Suppressor macrophage treated with lipopolysaccharide for 1 hour (primary cell): ENCODE measurements at regions not wholly inside any gene's neighbourhood (a gene's known extent, or its start where the extent isn't known, plus 50 kb on each side); places are given as distances from the start of the nearest gene placed in this dataset.
"Not testable (repeated sequence)": the region's sequence is repeated elsewhere in the genome, so short reads cannot be mapped to it uniquely, and the experiment has no call there.

ENCODE experiments used
- DNase-seq, 3 donors: peaks; one replicate each; pipeline ENCODE4 v3.0.0-alpha.2; 2020 to 2022

- no peak for DNase-seq
Observed at GRCh38 chr2:226116346-226116745, 683.3 kb downstream of the IRS1 start.

GRCh38 chr2:226115832-226116200, 683.8 kb downstream of the IRS1 start:
- no peak for DNase-seq

GRCh38 chr2:226115102-226115831, 684.4 kb downstream of the IRS1 start:
- DNase-seq: peak; percentile 55 to 82 (median 80)

GRCh38 chr2:226114436-226114835, 685.2 kb downstream of the IRS1 start:
- DNase-seq: peak in 1 of 3 donors; percentile 25

GRCh38 chr2:226098861-226099745, 699.6 kb downstream of the NYAP2 start:
- no peak for DNase-seq

GRCh38 chr2:226095058-226095457, 695.5 kb downstream of the NYAP2 start:
- DNase-seq: no peak

GRCh38 chr2:226093364-226093763, 693.9 kb downstream of the NYAP2 start:
- no peak for DNase-seq

- DNase-seq: no peak
Observed at GRCh38 chr2:226088366-226088674, 688.8 kb downstream of the NYAP2 start.

GRCh38 chr2:226087505-226088365, 688.2 kb downstream of the NYAP2 start:
- DNase-seq: no peak

GRCh38 chr2:226087051-226087450, 687.5 kb downstream of the NYAP2 start:
- no peak for DNase-seq

- DNase-seq: no peak
Observed at GRCh38 chr2:226086190-226086589, 686.7 kb downstream of the NYAP2 start.

- DNase-seq: not testable (repeated sequence)
Observed at GRCh38 chr2:226085425-226085824, 685.9 kb downstream of the NYAP2 start.

GRCh38 chr2:226080334-226080733, 680.8 kb downstream of the NYAP2 start:
- DNase-seq: no peak

GRCh38 chr2:226079671-226080181, 680.2 kb downstream of the NYAP2 start:
- DNase-seq: peak; percentile 44 to 64 (median 57)

GRCh38 chr2:226079196-226079595, 679.7 kb downstream of the NYAP2 start:
- DNase-seq: no peak

GRCh38 chr2:226078666-226079065, 679.2 kb downstream of the NYAP2 start:
- DNase-seq: no peak

- DNase-seq: no peak
Observed at GRCh38 chr2:226077841-226078240, 678.3 kb downstream of the NYAP2 start.

- peak in 1 of 3 donors; percentile 18 for DNase-seq
Observed at GRCh38 chr2:226077031-226077430, 677.5 kb downstream of the NYAP2 start.

GRCh38 chr2:226076529-226076928, 677.0 kb downstream of the NYAP2 start:
- DNase-seq: no peak

GRCh38 chr2:226074391-226074790, 674.9 kb downstream of the NYAP2 start:
- DNase-seq: no peak

GRCh38 chr2:226073496-226074160, 674.1 kb downstream of the NYAP2 start:
- DNase-seq: no peak

GRCh38 chr2:226066873-226067272, 667.4 kb downstream of the NYAP2 start:
- DNase-seq: no peak
